NCI-H2196 (cell line): ENCODE measurements at regions not wholly inside any gene's neighbourhood (a gene's known extent, or its start where the extent isn't known, plus 50 kb on each side); places are given as distances from the start of the nearest gene placed in this dataset.
"Not testable (repeated sequence)": the region's sequence is repeated elsewhere in the genome, so short reads cannot be mapped to it uniquely, and the experiment has no call there.

ENCODE experiments used
- DNase-seq: peaks from one replicate; lab custom pipeline; 2025; ENCODE audit not compliant: unreplicated experiment; lab: John Stamatoyannopoulos, UW

DNA sequence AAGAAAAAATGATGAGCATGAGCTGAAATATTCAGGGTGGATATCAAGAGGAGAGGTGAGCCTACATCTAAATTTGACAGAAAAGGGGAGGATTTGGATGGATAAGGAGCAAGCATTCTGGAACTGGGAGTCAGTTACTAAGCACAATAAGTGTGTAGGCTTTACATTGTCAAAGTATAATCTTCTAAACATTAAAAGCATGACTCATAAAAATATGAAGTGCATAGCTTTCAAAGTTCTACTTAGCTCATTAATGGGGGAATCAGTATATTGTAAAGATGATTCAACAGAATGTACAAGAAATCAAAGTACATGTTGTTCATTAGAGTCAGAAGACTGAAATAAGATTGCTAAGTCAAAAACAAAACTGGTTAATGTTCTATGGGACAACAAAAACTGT lies 248.0 kb upstream of the GAS1 start:
- DNase-seq = no peak

DNA sequence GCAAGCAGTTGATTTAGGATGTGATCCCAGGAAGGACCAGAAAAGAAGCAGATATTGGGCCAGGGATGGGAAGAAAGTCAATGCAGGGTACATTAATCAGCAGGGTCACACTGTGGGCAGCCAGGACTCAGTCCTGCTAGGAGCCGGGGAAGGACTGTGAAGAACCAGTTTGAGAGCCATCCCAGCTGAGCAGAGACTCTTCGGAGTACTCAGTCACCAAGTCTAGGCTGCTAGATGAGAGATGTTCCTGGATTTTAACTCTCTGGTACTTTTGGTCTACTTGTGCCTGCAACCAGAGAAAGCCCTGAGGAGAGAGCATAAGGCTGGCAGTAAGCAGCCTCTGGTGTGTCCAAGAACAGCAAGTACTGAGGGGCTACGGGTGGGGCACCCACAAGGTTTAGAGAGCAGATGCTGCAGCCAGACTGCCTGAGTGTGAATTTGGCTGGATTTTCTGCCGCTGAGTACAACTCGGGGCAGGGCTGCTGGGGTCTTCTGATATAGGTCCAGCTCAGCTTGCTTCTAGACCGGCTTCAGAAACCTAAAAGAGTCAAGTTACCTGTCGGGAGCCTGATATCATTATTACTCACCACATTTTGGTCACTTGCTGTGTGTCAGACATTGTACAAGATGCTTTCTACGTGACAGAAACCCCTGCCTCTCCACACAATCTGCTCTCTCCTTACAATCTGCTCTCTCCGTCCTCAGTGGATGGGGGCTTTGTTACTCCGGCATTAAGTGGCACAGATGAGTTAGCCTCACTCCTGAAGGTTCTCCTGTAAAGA lies 250.2 kb upstream of the GAS1 start:
- DNase-seq = no peak

DNA sequence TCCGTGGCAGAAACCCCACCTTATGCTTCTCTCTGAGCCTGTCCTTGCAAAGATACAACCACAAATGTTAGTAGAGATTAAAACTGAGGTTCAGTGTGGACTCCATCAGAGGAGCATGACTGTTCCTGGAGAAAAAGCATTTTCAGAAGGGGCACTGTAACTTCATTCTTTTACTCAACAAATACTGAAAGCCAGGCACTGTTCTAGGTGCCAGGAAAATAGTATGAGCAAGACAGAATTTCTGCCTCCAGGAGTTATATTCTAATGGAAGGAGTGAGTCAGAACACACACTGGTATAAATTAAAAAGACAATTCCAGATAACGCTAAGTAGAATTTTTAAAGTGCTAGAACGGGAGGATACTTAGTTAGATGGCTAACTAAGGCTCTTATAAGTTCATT lies 251.4 kb upstream of the GAS1 start:
- DNase-seq = no peak

DNA sequence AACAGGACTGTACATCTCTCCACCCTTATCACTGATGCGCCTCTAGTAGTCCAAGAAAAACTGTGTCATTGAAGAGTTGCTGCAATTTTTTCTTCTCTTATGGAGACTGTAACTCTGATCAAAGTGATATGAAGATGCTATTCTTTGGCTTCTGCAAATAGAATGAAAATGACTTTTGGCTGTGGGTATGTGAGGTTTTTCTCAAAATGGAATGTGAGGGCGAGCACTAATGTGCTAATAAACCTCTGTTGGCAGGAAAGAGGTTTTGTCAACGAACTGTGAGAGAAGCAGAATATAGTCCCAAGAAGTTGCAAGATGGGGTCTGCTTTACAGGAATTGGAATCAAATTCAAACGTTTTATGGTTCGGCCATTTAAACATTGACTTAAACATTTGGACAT lies 252.0 kb upstream of the GAS1 start:
- DNase-seq = no peak

DNA sequence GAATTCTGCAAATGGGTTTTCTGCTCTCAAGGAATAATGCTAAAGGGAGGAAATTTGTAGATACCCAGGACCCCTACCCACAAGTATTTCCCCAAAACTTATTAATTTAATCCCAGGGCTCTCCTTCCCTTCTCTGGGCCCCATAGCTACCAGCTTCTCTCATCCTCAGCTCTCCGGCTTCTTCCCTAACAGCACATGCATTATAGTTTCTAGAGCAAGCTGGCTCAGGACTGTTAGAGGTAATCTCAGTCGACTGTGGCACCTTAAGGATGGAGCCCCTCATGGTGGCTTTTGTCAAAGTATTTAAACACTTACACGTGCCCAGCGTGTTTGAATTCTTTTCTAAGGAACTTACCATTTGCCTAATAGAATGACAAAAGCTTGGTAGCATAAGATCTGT lies 252.5 kb upstream of the GAS1 start:
- DNase-seq = no peak

DNA sequence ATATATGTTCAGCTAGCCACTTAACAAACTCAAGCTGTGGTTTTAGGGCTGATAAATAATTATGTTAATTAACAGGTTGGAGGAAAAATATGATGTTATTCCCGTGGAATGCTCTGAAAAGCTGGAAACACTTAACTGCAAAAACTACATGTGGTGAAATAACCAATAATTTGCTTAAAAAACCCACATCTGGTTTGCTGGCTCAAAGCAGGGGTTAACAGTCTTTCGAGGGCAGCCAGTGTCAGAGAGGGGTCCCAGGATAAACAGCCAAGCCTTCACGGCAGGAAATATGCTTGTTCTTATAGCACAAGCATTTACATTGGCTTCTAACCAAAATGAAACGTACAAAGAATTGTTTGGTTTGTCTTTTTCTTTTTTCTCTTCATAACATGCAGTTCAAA lies 254.0 kb upstream of the GAS1 start:
- no peak for DNase-seq

DNA sequence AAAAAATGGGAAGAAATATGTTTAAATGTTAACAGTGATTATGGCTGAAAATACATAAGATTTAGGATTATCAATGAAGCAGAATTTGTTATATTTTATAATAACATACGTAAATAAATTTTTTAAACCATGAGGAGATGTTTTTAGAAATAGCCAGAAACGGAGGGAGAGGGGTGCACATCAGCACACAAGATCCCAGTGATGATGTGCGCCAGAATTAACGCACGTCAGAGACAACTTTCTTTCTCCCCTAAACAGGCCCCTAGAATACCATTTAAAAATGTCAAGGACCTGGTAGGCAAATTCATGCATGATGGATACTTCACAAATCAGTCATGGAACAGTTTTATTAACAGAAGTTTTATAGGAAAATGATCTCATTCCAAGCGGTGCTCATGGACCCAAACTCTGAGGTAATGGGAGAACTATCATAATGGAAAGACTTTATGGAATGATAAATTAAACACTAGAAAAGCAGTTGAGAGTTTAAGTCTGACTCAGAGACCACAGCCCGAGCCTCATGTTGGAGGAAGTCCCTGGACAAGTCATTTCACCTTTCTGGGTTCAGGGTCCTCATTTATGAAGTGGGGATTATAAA lies 258.9 kb upstream of the GAS1 start:
- DNase-seq = no peak

DNA sequence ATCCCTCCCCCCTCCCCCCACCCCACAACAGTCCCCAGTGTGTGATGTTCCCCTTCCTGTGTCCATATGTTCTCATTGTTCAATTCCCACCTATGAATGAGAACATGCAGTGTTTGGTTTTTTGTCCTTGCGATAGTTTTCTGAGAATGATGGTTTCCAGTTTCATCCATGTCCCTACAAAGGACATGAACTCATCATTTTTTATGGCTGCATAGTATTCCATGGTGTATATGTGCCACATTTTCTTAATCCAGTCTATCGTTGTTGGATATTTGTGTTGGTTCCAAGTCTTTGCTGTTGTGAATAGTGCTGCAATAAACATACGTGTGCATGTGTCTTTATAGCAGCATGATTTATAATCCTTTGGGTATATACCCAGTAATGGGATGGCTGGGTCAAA lies 263.4 kb upstream of the GAS1 start:
- DNase-seq = not testable (repeated sequence)

DNA sequence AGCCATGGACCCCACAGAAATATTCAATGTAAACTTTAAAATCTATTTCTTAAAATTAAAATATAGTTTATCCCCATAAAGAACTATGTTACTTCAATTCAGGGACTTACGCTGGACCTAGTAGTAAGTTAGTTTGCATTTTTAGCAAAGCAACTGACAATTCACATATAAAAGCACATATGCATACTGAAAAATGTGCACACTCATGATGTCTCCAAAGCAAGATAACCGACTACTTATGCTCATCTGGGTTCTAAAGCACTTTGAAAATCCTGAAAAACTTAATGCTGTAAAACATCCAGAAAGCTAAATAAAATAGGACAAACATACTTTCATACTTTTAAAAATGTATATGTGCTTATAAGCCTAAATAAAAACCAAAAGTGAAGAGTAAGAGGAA lies 264.4 kb upstream of the GAS1 start:
- DNase-seq = no peak

DNA sequence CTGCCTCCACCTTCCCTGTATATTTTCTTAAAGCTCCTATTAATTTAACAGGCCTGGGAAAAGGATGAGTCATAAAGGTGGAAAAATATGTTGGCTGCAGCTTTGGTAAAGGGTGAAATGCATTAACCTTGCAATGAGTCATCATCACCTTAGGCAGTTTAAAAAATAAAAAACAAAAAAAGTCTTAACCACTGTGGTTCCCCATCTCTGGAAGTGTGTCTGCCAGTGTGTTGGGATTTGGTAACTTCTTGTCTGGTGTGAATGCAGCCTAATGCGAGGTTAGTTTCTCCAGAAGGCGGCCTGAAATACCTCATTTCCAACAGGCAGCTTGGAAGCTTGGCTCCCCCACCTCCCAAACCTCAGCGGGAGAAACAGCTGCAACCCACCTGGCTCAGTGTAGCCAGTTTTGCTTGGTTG lies 265.3 kb upstream of the GAS1 start:
- no peak for DNase-seq

DNA sequence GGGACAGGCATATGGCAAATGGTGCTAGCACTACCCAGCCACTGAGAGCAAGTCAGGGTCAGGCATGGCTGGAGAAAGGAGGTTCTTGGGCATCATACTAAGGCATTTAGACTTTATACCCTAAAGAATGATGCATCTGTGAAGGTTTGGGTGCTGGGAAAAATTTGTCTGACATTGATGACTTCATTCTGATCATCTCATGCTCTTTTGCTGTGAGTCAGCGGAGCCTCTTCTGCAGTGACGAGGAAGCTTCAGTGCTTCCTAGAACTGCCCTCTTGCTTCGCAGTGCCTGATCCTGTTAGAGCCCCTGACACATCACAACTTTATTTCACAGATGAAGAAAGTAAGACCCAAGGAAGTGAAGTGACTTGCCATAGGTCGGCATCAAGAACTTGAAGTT lies 266.6 kb upstream of the GAS1 start:
- DNase-seq = no peak

DNA sequence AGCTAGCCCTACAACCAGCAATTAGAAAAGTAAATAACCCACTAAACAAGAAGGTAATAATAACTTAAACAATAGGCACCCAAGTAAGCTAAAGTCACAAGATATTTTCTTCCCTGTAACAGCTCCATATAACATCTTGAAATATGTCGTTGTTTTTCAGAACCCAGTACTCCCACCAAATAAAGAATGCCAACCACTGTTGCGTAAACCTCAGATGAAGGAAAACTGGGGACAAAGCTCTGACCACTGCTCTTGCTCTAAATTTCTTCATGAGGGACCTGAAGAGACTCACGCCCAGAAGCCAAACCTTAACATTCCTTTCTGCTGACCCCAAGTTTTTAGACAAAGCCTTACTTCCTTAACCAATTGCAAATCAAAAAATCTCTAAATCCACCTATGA lies 267.7 kb upstream of the GAS1 start:
- no peak for DNase-seq

DNA sequence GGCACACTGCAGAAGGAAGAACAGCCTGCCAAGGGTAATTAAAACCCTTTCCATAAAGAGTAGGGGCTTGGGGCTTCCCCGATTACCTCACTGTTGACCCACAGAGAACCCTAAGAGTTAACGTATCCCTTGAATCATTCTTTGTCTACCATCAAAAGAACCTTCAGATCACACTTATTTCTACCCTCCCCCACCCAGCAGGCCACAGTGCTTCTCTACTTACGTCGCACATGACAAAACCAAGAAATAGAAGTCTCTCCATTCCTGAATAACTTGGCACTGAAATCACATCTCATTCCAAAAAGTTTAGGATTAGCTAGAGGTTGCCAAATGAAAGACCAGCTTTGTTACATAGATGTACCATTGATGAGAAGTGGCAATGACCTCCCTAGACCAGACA lies 268.7 kb upstream of the GAS1 start:
- no peak for DNase-seq

DNA sequence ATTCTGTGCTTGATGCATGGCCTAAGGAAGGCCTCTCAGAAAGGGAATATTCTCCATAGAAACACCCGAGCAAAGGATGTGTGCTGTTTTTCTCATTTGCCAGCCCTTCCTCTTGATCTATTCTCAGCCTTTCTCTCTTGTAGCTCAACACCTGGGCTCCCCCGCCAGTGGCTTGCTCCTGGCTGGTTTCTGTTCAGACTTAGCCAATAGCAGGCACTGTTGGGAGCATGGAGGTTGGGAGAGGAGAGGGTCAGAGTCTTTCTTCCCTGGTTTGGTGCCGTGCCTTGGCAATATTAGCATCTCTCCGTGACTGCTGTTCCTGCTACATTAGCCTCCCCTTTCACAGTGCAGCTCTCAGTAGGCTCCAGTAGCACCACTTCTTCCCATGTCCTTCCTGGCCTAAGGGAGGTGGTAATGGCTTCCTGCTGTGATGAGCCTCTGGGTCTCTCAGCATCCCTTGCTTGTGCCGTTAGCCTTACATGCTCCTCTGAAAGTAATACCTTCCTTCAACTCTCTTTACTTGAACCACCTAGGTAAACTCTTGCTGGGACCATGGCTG lies 269.7 kb upstream of the GAS1 start:
- DNase-seq = no peak

DNA sequence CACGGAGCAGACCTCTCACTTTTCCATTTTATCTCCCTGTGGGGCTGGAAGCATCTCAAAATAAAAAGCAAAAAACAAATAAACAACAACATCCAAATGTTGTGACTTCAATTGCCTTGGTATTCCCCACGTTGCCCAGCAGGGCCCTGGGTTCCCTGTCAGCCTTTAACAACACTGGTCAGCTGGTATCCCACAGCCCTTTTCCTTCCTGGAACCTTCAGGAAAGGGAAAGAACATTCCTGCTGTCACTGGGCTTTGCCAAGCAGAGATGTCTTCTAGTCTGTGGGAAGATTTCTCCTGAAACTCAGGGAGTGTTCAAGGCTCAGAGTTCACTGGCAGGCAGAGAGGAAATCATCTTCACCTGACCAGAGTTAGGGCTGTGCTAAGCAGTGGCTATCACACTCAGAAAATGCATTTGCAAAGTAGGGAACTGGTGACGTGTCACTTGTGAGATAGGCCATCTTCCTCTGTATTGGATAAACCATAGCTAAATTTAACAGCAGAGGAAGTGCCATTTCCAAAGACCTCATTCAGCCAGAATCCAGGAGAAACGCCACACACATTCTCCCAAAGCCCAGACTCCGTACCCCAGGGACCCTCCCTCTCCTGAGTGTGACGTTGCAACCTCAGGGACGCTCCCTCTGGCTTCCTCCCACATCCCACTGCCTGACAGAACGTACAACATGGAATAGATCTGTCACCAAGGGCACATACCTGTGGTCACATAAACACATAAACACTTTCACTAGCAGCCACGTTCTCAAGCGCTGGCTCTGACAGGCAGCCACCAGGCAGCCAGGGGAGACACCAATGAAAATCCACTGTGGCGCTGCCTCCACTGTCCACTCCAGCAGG lies 274.0 kb upstream of the DAPK1 start:
- no peak for DNase-seq

DNA sequence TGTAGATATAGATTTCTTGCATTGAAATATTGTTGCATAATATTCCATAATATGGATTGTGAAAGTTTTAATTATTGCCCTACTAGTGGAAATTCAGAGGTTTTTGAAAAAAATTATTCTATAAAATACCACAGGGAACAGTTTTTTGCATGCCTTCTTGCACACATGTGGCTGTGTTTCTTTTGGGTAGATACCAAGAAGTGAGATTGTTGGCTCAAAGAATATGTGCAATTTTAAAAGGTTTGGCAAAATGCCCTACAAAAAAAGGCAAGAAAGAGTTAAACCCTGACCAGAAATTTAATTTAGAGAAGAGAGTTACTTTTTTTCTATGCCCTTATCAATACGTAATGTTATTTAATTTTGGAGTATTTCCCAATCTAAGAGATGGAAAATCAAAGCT lies 270.8 kb upstream of the DAPK1 start:
- no peak for DNase-seq

DNA sequence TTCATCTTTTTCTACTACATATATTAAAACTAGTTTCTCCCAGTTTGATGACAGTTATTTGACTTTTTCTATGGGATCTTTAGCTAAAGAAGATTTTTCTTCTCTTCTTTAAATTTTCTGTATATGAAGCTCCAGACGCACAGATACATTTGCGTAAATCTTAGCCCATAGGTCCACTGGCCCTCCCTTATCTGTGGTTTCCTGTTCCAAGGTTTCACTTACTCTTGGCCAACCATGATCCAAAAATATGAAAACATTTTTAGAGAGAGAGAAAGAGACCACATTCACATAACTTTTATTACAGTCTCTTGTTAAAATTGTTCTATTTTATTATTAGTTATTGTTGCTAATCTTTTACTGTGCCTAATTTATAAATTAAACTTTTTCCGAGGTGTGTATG lies 270.2 kb upstream of the DAPK1 start:
- DNase-seq = no peak

DNA sequence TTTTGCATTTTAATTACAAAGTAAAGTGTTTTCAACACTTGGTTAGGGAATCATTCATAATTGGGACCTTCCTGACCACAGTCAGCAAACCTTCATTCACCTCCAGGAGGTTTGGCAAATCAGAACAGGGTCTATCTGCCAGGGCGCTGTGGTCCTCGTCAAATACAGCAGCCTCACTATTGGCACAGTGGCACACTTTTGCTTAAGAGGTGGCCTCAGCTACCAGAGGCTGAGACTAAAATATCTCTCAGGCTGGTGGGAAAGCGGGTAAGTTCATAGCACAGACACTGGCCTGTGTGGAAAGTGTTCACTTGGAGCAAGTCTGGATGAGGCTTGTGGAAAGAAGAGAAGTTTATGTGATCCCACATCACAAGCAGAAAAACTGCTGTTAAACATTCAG lies 268.6 kb upstream of the DAPK1 start:
- DNase-seq = no peak

DNA sequence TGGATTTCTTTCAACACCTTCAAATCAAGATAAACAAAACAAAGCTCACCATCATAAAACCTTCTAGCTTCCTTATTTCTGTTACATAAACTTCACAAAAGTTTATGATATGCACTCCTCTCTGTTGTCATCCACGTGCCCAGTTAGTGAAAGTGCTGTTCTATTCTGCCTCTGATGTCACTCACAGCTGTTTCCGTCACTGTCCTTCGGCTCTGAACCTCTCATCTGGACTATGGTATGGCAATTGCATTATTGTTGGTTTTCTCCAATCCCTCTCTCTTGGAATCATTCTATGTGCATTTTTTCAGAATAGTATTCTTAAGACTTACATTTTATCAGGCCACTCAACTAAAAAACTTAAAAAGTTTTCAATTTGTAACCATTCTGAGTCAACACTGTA lies 264.2 kb upstream of the DAPK1 start:
- no peak for DNase-seq

DNA sequence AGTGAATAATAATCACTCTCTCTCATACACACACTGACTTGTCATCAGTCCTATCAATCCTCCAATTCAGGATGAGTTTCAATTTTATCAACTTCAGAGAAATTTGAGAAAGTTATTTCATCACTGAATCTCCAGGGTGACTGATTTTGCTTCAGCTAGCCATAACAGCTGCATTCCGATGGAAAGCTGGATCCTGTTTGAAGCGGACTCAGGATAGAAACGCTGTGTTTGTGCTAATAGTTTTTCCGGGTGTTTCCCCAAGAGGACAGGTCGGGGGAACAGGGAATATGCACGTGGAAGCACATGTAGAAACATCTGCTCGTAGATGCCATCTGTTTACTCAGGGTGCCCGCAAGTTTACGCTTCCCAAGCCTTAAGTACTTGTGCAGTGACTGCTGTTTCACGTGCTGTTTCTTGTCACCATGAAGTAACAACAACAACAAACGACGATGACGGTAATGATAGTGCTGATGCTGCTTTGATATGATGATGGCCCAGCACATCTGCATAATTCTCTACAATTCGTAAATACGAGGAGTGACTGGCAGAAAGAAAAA lies 263.7 kb upstream of the DAPK1 start:
- DNase-seq = no peak

DNA sequence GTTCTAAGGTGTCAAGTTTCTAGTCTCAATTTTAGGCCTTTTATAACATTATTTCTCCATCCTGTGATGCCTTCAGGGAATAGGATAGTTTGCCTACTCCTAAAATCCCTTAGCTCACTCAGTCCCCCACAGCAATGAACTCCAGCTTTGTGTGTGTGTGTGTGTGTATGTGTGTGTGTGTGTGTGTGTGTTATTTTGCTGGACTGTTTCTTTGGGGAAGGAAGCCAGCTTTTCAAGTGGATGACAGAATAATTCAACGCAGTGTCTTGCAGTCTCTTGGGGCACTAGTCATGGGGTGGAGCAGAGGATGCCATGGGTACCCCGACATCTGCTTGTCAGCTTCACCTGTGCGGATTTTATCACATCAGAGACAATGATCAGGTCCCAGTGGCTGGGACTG lies 262.8 kb upstream of the DAPK1 start:
- DNase-seq = no peak

DNA sequence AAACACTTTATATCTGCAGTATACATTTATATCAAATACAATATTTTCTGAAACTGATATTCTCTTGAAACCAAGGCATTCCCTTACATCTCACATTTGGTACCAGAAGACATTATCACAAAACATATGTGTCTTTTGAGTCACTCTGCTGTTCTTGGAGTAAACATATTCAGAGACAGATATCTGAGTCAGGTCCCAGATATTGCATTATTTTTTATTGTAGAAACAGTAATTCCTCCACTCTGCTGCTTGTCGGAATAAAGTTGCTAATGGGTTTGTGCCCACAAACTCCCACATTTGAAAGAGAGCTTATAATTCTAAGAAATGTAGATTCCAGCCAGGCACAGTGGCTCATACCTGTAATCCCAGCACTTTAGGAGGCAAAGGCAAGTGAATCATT lies 261.1 kb upstream of the DAPK1 start:
- DNase-seq = no peak
